ENCODE measurements at regions not wholly inside any gene's neighbourhood (a gene's known extent, or its start where the extent isn't known, plus 50 kb on each side); places are given as distances from the start of the nearest gene placed in this dataset.
"Not testable (repeated sequence)": the region's sequence is repeated elsewhere in the genome, so short reads cannot be mapped to it uniquely, and the experiment has no call there.

GRCh38 chr18:60018618-60019462 lies 119.0 kb downstream of the PMAIP1 start:
- no peak overlapping the region for H3K4me2 ChIP-seq
- no peak overlapping the region for H3K9ac ChIP-seq
- H3K79me2 ChIP-seq (ENCODE audit: insufficient read depth, low read depth) = no peaks in the 10 kb centered on the region
- H3K4me1 ChIP-seq (ENCODE audit: low read depth, poor library complexity, severe bottlenecking) = no peaks in the 10 kb centered on the region
- H3K27me3 ChIP-seq (ENCODE audit: insufficient read depth, low read depth) = no peaks in the 10 kb centered on the region
- H2AFZ ChIP-seq (ENCODE audit: low read depth) = no peak overlapping the region
- TF ChIP-seq CTCF (conservative IDR thresholded peaks at IDR 0.05; ENCODE audit: low read depth, low read length) = no peak
- no peaks in the 10 kb centered on the region for H4K20me1 ChIP-seq (ENCODE audit: insufficient read depth)
- H3K4me3 ChIP-seq (IDR thresholded peaks at IDR 0.05; ENCODE audit: insufficient read depth, low read depth, low read length) = no peak overlapping the region
- no peak overlapping the region for H3K27ac ChIP-seq
- no peaks in the 10 kb centered on the region for H3K36me3 ChIP-seq (ENCODE audit: insufficient read depth)

GRCh38 chr18:60018134-60018533 lies 118.3 kb downstream of the PMAIP1 start:
- H3K9ac ChIP-seq; H2AFZ ChIP-seq (ENCODE audit: low read depth); H3K27ac ChIP-seq; H3K4me3 ChIP-seq (IDR thresholded peaks at IDR 0.05; ENCODE audit: insufficient read depth, low read depth, low read length); H3K4me2 ChIP-seq; H3K36me3 ChIP-seq (ENCODE audit: insufficient read depth); H3K27me3 ChIP-seq (ENCODE audit: insufficient read depth, low read depth); H4K20me1 ChIP-seq (ENCODE audit: insufficient read depth); H3K79me2 ChIP-seq (ENCODE audit: insufficient read depth, low read depth); H3K4me1 ChIP-seq (ENCODE audit: low read depth, poor library complexity, severe bottlenecking): not testable (repeated sequence)

- no peaks in the 10 kb centered on the region for H4K20me1 ChIP-seq (ENCODE audit: insufficient read depth)
- no peaks in the 10 kb centered on the region for H3K27me3 ChIP-seq (ENCODE audit: insufficient read depth, low read depth)
- no peak overlapping the region for H3K27ac ChIP-seq
- no peak overlapping the region for H3K4me3 ChIP-seq (IDR thresholded peaks at IDR 0.05; ENCODE audit: insufficient read depth, low read depth, low read length)
- H3K4me1 ChIP-seq (ENCODE audit: low read depth, poor library complexity, severe bottlenecking) = no peaks in the 10 kb centered on the region
- H2AFZ ChIP-seq (ENCODE audit: low read depth) = no peak overlapping the region
- no peaks in the 10 kb centered on the region for H3K36me3 ChIP-seq (ENCODE audit: insufficient read depth)
- H3K4me2 ChIP-seq = no peak overlapping the region
- H3K9ac ChIP-seq = no peak overlapping the region
- no peak for TF ChIP-seq CTCF (conservative IDR thresholded peaks at IDR 0.05; ENCODE audit: low read depth, low read length)
- no peaks in the 10 kb centered on the region for H3K79me2 ChIP-seq (ENCODE audit: insufficient read depth, low read depth)
Observed at GRCh38 chr18:60017371-60017770, 117.6 kb downstream of the PMAIP1 start.

- not testable (repeated sequence) for H3K27ac ChIP-seq; H3K79me2 ChIP-seq (ENCODE audit: insufficient read depth, low read depth); H3K27me3 ChIP-seq (ENCODE audit: insufficient read depth, low read depth); H3K9ac ChIP-seq; H3K4me2 ChIP-seq; H4K20me1 ChIP-seq (ENCODE audit: insufficient read depth); H3K36me3 ChIP-seq (ENCODE audit: insufficient read depth); H3K4me3 ChIP-seq (IDR thresholded peaks at IDR 0.05; ENCODE audit: insufficient read depth, low read depth, low read length); H2AFZ ChIP-seq (ENCODE audit: low read depth); H3K4me1 ChIP-seq (ENCODE audit: low read depth, poor library complexity, severe bottlenecking)
Observed at GRCh38 chr18:60015826-60016225, 116.0 kb downstream of the PMAIP1 start.

GRCh38 chr18:60013148-60013547 lies 113.4 kb downstream of the PMAIP1 start:
- not testable (repeated sequence) for H3K4me1 ChIP-seq (ENCODE audit: low read depth, poor library complexity, severe bottlenecking); H3K36me3 ChIP-seq (ENCODE audit: insufficient read depth); H3K4me3 ChIP-seq (IDR thresholded peaks at IDR 0.05; ENCODE audit: insufficient read depth, low read depth, low read length); H3K27me3 ChIP-seq (ENCODE audit: insufficient read depth, low read depth); H3K27ac ChIP-seq; H3K79me2 ChIP-seq (ENCODE audit: insufficient read depth, low read depth); H2AFZ ChIP-seq (ENCODE audit: low read depth); H3K9ac ChIP-seq; H3K4me2 ChIP-seq; H4K20me1 ChIP-seq (ENCODE audit: insufficient read depth)

GRCh38 chr18:60010984-60011383 lies 111.2 kb downstream of the PMAIP1 start:
- no peaks in the 10 kb centered on the region for H3K79me2 ChIP-seq (ENCODE audit: insufficient read depth, low read depth)
- no peak overlapping the region for H3K4me3 ChIP-seq (IDR thresholded peaks at IDR 0.05; ENCODE audit: insufficient read depth, low read depth, low read length)
- no peak overlapping the region for H2AFZ ChIP-seq (ENCODE audit: low read depth)
- H3K27ac ChIP-seq = no peak overlapping the region
- H3K27me3 ChIP-seq (ENCODE audit: insufficient read depth, low read depth) = no peaks in the 10 kb centered on the region
- no peaks in the 10 kb centered on the region for H3K36me3 ChIP-seq (ENCODE audit: insufficient read depth)
- H4K20me1 ChIP-seq (ENCODE audit: insufficient read depth) = no peaks in the 10 kb centered on the region
- no peak for TF ChIP-seq CTCF (conservative IDR thresholded peaks at IDR 0.05; ENCODE audit: low read depth, low read length)
- no peak overlapping the region for H3K4me2 ChIP-seq
- no peak overlapping the region for H3K9ac ChIP-seq
- H3K4me1 ChIP-seq (ENCODE audit: low read depth, poor library complexity, severe bottlenecking) = no peaks in the 10 kb centered on the region
